ENCODE measurements at regions not wholly inside any gene's neighbourhood (a gene's known extent, or its start where the extent isn't known, plus 50 kb on each side); places are given as distances from the start of the nearest gene placed in this dataset.

DNA sequence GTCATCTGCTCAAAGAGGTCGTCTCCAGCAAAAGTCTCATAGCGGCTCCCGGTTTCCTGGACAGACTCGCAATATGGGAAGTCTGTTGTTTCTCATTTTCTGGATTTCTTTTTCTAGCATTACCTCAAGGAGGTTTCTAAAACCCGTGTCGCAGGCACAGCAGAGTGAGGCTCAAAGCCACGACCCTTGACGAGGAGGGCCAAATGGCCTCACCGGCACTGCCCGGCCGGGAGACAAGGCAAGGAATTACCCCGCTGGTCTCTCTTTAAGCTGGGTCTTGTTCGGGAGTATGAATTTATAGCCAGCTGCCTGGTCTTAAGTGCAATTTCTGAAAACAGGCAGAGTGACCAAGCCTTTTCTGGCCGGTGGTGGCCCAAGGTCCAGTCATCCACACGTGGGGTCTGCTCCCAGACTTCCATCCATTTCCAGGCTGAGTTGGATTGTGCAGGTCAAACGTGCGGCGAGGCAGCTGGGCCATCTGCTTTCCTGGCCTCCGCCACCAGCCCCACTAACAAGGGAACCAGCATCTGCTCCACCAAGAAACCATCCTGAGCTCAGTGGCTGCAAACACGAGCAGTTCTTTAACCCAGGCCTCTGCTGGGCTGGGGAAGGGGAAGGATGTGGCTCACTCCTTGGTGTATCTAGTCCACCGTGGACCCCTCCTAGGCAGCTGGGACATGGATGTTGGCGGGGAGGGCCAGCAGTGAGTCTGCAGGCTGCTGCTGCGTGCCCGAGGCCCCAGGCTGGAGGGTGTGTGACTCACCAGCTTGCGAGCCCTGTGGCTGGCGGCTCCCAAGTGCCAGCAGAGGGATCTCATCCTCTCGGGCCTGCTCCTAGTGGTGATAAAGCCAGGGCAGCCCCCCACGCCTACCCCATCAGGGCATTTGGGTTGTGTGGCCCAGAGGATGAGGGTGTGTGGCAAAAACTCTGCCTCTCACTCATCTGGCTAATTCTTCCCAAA is 55.6 kb upstream of the COL5A1 start:
- DNase-seq (ENCODE audit: low read depth in 2 of 2), result no peak

DNA sequence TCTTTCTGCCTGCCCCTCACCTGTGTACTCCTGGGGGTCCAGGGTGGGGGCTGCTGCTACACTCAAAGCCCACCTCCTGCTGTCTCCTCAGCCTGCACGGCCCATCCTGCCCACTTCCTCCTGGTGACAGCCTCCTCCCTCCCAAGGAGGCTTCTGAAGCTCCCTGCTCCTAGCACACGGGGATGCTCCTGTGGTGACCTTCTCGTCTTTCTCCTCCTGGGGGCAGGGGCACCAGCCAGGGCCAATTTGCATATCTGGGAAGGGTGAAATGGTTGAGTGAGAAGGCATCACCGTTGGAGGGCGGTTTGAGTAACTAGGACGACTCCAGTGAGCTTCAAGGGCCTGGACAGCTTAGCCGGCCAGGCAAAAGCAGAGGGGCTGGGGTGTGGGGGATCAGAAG is 51.9 kb upstream of the COL5A1 start:
- DNase-seq (ENCODE audit: low read depth in 2 of 2), result no peak

DNA sequence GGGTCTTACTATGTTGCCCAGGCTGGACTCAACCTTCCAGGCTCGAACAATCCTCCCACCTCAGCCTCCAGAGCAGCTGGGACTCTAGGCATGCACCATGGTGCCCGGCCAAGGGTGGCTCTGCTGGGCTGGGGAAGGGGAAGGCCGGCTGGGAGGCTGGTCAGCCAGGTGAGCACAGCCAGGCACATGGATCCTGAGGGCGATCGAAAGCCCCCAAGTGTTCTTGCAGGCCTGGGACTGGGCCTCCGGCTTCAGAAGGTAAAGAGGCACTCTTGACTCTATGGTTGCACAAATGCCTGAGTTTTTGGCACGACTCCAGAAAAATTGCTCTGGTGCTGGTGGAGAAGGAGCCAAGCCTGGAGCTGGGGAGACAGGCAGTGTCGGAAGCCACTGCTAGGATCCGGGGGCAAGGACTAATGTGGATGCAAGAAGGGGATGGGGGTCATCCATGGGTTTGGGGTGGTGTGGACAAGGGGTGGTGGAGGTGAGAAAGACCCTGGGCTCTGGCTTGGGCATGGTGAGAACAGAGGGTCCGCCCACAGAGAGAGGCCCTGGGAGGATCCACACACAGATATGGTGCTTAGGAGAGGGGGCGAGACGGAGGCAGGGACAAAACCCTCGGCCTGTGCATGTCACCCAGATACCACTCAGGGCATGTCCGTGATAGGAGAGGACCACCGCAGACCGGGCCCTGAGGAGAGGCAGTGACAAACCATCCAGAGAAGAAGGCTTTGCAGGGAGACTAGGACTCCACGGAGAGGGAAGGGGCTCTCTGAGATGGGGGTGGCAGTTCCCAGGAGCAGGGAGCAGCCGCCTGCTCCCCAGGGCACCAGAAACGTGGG is 51.1 kb upstream of the COL5A1 start:
- DNase-seq (ENCODE audit: low read depth in 2 of 2), result no peak

- DNase-seq (ENCODE audit: low read depth in 2 of 2), result no peak
Observed at GRCh38 chr9:134591082-134591571, 50.5 kb upstream of the COL5A1 start.

GRCh38 chr9:134591573-134591981 is 50.0 kb upstream of the COL5A1 start:
- no peak for DNase-seq (ENCODE audit: low read depth in 2 of 2)
